Esophagus (tissue), 2 donors: ENCODE measurements at regions not wholly inside any gene's neighbourhood (a gene's known extent, or its start where the extent isn't known, plus 50 kb on each side); places are given as distances from the start of the nearest gene placed in this dataset.
"Not testable (repeated sequence)": the region's sequence is repeated elsewhere in the genome, so short reads cannot be mapped to it uniquely, and the experiment has no call there.

ENCODE experiments used
- H3K27ac ChIP-seq, 2 donors: one replicate each; pipeline ENCODE4 v1.5.1; 2013; ENCODE audit warnings: low read depth in 2 of 2, mild to moderate bottlenecking in 2 of 2, inconsistent platforms in 1 of 2, low read length in 1 of 2, moderate library complexity in 1 of 2
- H3K27me3 ChIP-seq, 2 donors: one replicate each; pipeline ENCODE4 v1.6.1; 2013; ENCODE audit warnings: low read length in 2 of 2, control low read depth in 1 of 2, mild to moderate bottlenecking in 1 of 2; ENCODE audit not compliant: insufficient read depth in 2 of 2, control insufficient read depth in 1 of 2
- H3K36me3 ChIP-seq, 2 donors: one replicate each; pipeline ENCODE4 v1.6.1; 2013; ENCODE audit warnings: low read length in 1 of 2; ENCODE audit not compliant: control insufficient read depth in 2 of 2, insufficient read depth in 2 of 2
- H3K4me1 ChIP-seq, 2 donors: one replicate each; pipeline ENCODE4 v1.6.1; 2013; ENCODE audit warnings: low read length in 1 of 2; ENCODE audit not compliant: control insufficient read depth in 2 of 2, insufficient read depth in 2 of 2
- H3K4me3 ChIP-seq, 2 donors: one replicate each; pipeline ENCODE4 v1.5.1; 2013; ENCODE audit warnings: low read length in 2 of 2, mild to moderate bottlenecking in 2 of 2, low read depth in 1 of 2, moderate library complexity in 1 of 2
- H3K9me3 ChIP-seq, 2 donors: one replicate each; pipeline ENCODE4 v1.6.1; 2013; ENCODE audit warnings: mild to moderate bottlenecking in 2 of 2, low read depth in 1 of 2, low read length in 1 of 2, moderate library complexity in 1 of 2; ENCODE audit not compliant: control insufficient read depth in 2 of 2, insufficient read depth in 1 of 2
- WGBS, 2 donors: extraction: QIAGEN DNeasy Blood & Tissue Kit; methylation state at CpG; one replicate each; pipeline ENCODE4 v1.1.7; 2013; 5-methylcytosine and 5-hydroxymethylcytosine counted together
- donor health status: healthy with polysubstance abuse.
- donor health status: Bipolar disorder and iron deficiency.

GRCh38 chr15:38996111-38996631 is 431.6 kb upstream of the RASGRP1 start:
- Histone ChIP-seq H3K9me3 (no peaks in the 10 kb centered on the region), H3K4me3 (no peak overlapping the region), H3K27ac (no peak overlapping the region), H3K36me3 (no peaks in the 10 kb centered on the region), H3K27me3 (no peaks in the 10 kb centered on the region), H3K4me1 (no peaks in the 10 kb centered on the region)
- WGBS, 2 donors: 34 to 47% methylated on average over 3 of the region's 3 CpGs

- H3K9me3 ChIP-seq: no peaks in the 10 kb centered on the region
- no peak overlapping the region for H3K4me3 ChIP-seq
- H3K27ac ChIP-seq: no peak overlapping the region
- H3K36me3 ChIP-seq: no peaks in the 10 kb centered on the region
- H3K4me1 ChIP-seq: no peaks in the 10 kb centered on the region
- H3K27me3 ChIP-seq: no peaks in the 10 kb centered on the region
- WGBS, 2 donors: 79 to 88% methylated on average over 1 of the region's 1 CpG
Observed at GRCh38 chr15:38997841-38998240, 433.2 kb upstream of the RASGRP1 start.

- 93 to 95% methylated on average over 10 of the region's 10 CpGs for WGBS, 2 donors
- Histone ChIP-seq H3K27me3 (no peaks in the 10 kb centered on the region), H3K4me1 (no peaks in the 10 kb centered on the region), H3K9me3 (no peaks in the 10 kb centered on the region), H3K27ac (no peak overlapping the region), H3K4me3 (no peak overlapping the region), H3K36me3 (no peaks in the 10 kb centered on the region)
Observed at GRCh38 chr15:39000008-39000734, 435.6 kb upstream of the RASGRP1 start.

- H3K27ac ChIP-seq: no peak overlapping the region
- H3K4me1 ChIP-seq: no peaks in the 10 kb centered on the region
- no peaks in the 10 kb centered on the region for H3K27me3 ChIP-seq
- H3K9me3 ChIP-seq: no peaks in the 10 kb centered on the region
- H3K4me3 ChIP-seq: no peak overlapping the region
- 86 to 91% methylated on average over 1 of the region's 1 CpG for WGBS, 2 donors
- no peaks in the 10 kb centered on the region for H3K36me3 ChIP-seq
Observed at GRCh38 chr15:39009740-39010139, 445.1 kb upstream of the RASGRP1 start.

GRCh38 chr15:39011066-39011465 is 446.5 kb upstream of the RASGRP1 start:
- H3K27me3 ChIP-seq: not testable (repeated sequence)
- 74% methylated on average over 3 of the region's 3 CpGs for WGBS, 2 donors

GRCh38 chr15:39013262-39013661 is 448.6 kb upstream of the RASGRP1 start:
- WGBS, 2 donors: 80 to 85% methylated on average over 12 of the region's 12 CpGs
- no peaks in the 10 kb centered on the region for H3K36me3 ChIP-seq
- no peaks in the 10 kb centered on the region for H3K27me3 ChIP-seq
- no peak overlapping the region for H3K4me3 ChIP-seq
- H3K9me3 ChIP-seq: no peaks in the 10 kb centered on the region
- no peak overlapping the region for H3K27ac ChIP-seq
- H3K4me1 ChIP-seq: no peaks in the 10 kb centered on the region

More at GRCh38 chr15:39011066-39011465, 446.5 kb upstream of the RASGRP1 start:
- H3K4me1 ChIP-seq, H3K9me3 ChIP-seq, H3K27ac ChIP-seq, H3K36me3 ChIP-seq, H3K4me3 ChIP-seq: not testable (repeated sequence)

- 35 to 46% methylated on average over 1 of the region's 1 CpG for WGBS, 2 donors
- Histone ChIP-seq H3K9me3 (no peaks in the 10 kb centered on the region), H3K27me3 (no peaks in the 10 kb centered on the region), H3K36me3 (no peaks in the 10 kb centered on the region), H3K27ac (no peak overlapping the region), H3K4me3 (no peak overlapping the region), H3K4me1 (no peaks in the 10 kb centered on the region)
Observed at GRCh38 chr15:39014682-39015081, 450.1 kb upstream of the RASGRP1 start.

GRCh38 chr15:39016706-39017105 is 452.1 kb upstream of the RASGRP1 start:
- Histone ChIP-seq H3K9me3 (no peaks in the 10 kb centered on the region), H3K27me3 (no peaks in the 10 kb centered on the region), H3K27ac (no peak overlapping the region), H3K4me1 (no peaks in the 10 kb centered on the region), H3K4me3 (no peak overlapping the region), H3K36me3 (no peaks in the 10 kb centered on the region)
- WGBS, 2 donors: 69 to 75% methylated on average over 3 of the region's 3 CpGs

GRCh38 chr15:39018966-39019365 is 454.4 kb upstream of the RASGRP1 start:
- no peak overlapping the region for H3K4me3 ChIP-seq
- no peaks in the 10 kb centered on the region for H3K4me1 ChIP-seq
- H3K36me3 ChIP-seq: no peaks in the 10 kb centered on the region
- H3K27ac ChIP-seq: no peak overlapping the region
- 54 to 61% methylated on average over 4 of the region's 4 CpGs for WGBS, 2 donors
- no peaks in the 10 kb centered on the region for H3K9me3 ChIP-seq
- H3K27me3 ChIP-seq: no peaks in the 10 kb centered on the region

GRCh38 chr15:39021341-39021740 is 456.7 kb upstream of the RASGRP1 start:
- no peaks in the 10 kb centered on the region for H3K36me3 ChIP-seq
- H3K4me3 ChIP-seq: no peak overlapping the region
- WGBS, 2 donors: 69 to 70% methylated on average over 2 of the region's 2 CpGs
- H3K27ac ChIP-seq: no peak overlapping the region
- H3K27me3 ChIP-seq: no peaks in the 10 kb centered on the region
- H3K9me3 ChIP-seq: no peaks in the 10 kb centered on the region
- H3K4me1 ChIP-seq: no peaks in the 10 kb centered on the region
